ENCODE measurements at regions not wholly inside any gene's neighbourhood (a gene's known extent, or its start where the extent isn't known, plus 50 kb on each side); places are given as distances from the start of the nearest gene placed in this dataset.
A peak's percentile ranks its signal among the peaks of the same experiment; 100 is the strongest.

DNA sequence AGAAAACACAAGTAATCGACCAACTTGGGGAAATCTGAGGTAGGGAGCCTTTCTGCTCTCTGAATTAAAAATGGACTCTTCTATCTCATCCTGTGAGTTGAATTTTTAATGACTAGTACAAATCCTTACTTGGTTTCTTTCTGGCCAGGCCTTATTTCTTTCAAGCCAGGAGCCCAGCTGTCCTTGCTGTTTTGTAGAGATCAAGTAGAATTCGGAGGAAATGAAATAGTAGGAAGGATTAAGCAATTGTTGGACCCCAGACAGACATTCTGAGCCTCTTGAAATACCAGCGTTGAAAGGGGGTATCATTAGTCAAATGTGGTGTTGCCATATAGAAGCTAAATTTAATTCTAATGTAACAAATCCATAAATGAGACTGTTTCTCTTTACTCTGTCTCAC, 53.7 kb upstream of the SMIM15 start:
- Histone ChIP-seq H3K36me3 (no peaks in the 10 kb centered on the region), H3K9me3 (no peaks in the 10 kb centered on the region), H3K4me3 (ENCODE audit: low read depth, low read length) (no peak overlapping the region), H3K27me3 (no peaks in the 10 kb centered on the region), H3K4me1 (peaks cover 12% of the 10 kb centered on the region)
- DNase-seq, result no peak
- TF ChIP-seq, protein P1, sequence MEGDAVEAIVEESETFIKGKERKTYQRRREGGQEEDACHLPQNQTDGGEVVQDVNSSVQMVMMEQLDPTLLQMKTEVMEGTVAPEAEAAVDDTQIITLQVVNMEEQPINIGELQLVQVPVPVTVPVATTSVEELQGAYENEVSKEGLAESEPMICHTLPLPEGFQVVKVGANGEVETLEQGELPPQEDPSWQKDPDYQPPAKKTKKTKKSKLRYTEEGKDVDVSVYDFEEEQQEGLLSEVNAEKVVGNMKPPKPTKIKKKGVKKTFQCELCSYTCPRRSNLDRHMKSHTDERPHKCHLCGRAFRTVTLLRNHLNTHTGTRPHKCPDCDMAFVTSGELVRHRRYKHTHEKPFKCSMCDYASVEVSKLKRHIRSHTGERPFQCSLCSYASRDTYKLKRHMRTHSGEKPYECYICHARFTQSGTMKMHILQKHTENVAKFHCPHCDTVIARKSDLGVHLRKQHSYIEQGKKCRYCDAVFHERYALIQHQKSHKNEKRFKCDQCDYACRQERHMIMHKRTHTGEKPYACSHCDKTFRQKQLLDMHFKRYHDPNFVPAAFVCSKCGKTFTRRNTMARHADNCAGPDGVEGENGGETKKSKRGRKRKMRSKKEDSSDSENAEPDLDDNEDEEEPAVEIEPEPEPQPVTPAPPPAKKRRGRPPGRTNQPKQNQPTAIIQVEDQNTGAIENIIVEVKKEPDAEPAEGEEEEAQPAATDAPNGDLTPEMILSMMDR (IDR thresholded peaks at IDR 0.05; ENCODE audit: low read depth, low read length), result no peak

DNA sequence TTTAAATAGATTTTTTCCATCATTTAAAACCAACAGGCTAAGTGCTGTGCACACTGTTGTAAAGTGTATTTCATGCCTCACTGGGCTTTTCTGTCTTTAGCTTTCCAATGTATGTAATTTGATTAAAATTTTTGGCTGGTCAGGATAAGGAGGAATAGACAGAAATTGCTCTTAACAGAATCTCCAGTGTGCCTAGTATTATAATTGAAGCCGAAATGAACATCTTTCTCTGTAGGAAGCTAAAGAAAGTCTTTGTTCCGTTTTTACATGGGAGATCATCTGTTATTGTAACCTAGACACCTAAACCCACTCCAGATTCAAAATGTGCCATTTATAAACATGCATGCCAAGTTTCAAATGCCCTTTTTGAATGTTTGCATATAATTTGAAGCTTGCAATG, 54.5 kb upstream of the SMIM15 start:
- DNase-seq, result no peak
- TF ChIP-seq, protein P1 (IDR thresholded peaks at IDR 0.05; ENCODE audit: low read depth, low read length), result no peak
- H3K4me1 ChIP-seq, result peaks cover 12% of the 10 kb centered on the region
- no peaks in the 10 kb centered on the region for H3K27me3 ChIP-seq
- no peaks in the 10 kb centered on the region for H3K9me3 ChIP-seq
- no peak overlapping the region for H3K4me3 ChIP-seq (ENCODE audit: low read depth, low read length)
- H3K36me3 ChIP-seq, result no peaks in the 10 kb centered on the region

DNA sequence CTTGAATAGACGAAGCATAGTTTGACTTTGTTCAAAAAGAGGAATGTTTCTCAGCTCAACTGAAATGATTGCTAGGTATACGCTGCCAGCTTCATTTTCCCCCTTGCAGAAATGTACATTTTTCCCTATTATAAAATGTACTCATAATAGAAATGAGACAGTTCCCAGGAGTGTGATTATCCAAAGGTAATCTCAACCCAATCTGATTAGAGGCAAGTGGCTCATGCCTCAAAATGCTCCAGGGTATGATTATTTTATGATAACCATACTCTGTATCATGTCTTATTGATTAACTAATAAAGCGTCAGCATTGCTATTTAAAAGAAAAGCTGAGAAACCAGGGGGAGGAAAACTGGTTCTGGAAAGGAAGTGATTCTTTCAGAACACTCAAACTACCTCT, 54.9 kb upstream of the SMIM15 start:
- DNase-seq, result no peak
- H3K9me3 ChIP-seq, result no peaks in the 10 kb centered on the region
- H3K27me3 ChIP-seq, result no peaks in the 10 kb centered on the region
- no peak overlapping the region for H3K4me3 ChIP-seq (ENCODE audit: low read depth, low read length)
- H3K36me3 ChIP-seq, result no peaks in the 10 kb centered on the region
- TF ChIP-seq, protein P1 (IDR thresholded peaks at IDR 0.05; ENCODE audit: low read depth, low read length), result no peak
- H3K4me1 ChIP-seq, result peaks cover 12% of the 10 kb centered on the region

DNA sequence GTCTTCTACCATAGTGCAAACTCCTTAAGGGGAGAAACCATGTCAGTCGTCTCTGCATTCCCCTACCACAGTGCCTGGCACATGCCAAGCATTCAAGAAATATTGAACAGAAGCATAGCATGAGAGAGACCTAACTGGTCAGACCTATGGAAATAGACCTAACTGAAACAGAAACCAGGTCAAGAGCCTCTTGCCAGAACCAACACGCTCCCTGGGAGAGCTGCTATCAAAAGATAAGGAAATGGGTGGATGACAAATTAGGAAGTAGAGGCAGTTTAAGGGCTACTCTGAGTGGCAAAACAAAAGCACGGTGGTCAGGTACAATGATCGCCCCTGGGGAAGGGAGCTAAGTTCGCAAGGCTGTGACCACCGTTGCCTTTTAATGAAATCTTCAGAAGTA, 66.0 kb upstream of the SMIM15 start:
- H3K27me3 ChIP-seq, result no peaks in the 10 kb centered on the region
- TF ChIP-seq, protein P1 (IDR thresholded peaks at IDR 0.05; ENCODE audit: low read depth, low read length), result no peak
- H3K4me1 ChIP-seq, result peaks cover 8% of the 10 kb centered on the region; the same call in 1 of the 2 replicates
- no peak overlapping the region for H3K4me3 ChIP-seq (ENCODE audit: low read depth, low read length)
- H3K36me3 ChIP-seq, result no peaks in the 10 kb centered on the region
- H3K9me3 ChIP-seq, result no peaks in the 10 kb centered on the region
- DNase-seq, result no peak

DNA sequence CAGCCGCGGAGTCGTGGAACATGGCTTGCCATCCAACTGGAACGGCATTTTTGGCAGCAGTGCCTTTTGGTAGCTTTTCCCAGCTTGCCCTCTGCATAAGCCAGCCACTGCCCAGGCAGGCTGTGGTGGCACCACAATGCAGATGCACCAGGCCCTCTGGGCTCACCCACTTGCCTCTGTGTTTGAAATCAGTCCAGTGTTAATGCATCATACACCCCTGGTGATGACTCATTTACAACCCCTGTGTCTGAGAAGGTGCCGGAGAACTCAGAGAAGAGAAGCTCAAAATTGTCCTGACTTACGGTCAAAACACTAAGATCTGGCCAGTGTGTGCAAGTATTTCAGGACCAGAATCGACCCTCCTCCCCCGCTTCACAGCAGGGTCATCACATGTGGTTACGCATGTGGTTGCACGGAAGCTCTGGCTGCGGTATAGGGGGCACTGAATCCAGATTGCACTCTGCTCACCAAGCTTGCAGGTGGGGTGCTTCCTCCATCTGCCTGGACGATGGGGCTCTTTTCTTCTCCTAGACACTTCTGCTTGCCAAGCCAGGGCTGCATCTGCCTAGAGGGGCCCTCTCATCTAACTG, 66.5 kb upstream of the SMIM15 start:
- Histone ChIP-seq H3K36me3 (no peaks in the 10 kb centered on the region), H3K27me3 (no peaks in the 10 kb centered on the region), H3K4me3 (ENCODE audit: low read depth, low read length) (no peak overlapping the region), H3K9me3 (no peaks in the 10 kb centered on the region), H3K4me1 (peaks cover 8% of the 10 kb centered on the region; the same call in 1 of the 2 replicates)
- TF ChIP-seq, protein P1 (IDR thresholded peaks at IDR 0.05; ENCODE audit: low read depth, low read length), result no peak
- no peak for DNase-seq

DNA sequence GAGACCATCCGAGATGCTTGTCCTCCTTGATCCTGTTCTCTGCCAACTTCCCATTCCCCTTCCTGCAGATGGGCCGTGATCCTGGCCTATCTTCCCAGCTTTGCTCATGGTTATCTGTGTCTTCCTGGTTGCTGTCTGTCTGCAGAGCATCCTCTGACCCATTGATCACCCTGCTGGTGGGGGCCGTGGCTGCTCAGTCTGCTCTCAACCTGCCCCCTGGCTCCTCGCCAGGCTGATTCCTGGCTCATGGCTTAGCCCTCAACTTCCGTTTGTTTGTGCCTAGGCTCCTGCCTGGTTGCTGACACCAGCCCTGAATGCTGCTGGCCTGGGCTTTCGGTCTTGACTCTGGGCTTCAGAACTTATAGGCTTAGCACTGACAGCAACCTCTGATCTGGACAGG, 67.1 kb upstream of the SMIM15 start:
- DNase-seq, result peak; percentile 46
- TF ChIP-seq, protein P1 (IDR thresholded peaks at IDR 0.05; ENCODE audit: low read depth, low read length), result no peak

More for the DNA sequence above, 67.1 kb upstream of the SMIM15 start:
- Histone ChIP-seq H3K4me1 (peaks cover 8% of the 10 kb centered on the region; the same call in 1 of the 2 replicates), H3K9me3 (no peaks in the 10 kb centered on the region), H3K27me3 (no peaks in the 10 kb centered on the region), H3K4me3 (ENCODE audit: low read depth, low read length) (no peak overlapping the region), H3K36me3 (no peaks in the 10 kb centered on the region)

Measured in BE2C (cell line).